Subcutaneous abdominal adipose tissue (tissue), 5 donors: ENCODE measurements at regions not wholly inside any gene's neighbourhood (a gene's known extent, or its start where the extent isn't known, plus 50 kb on each side); places are given as distances from the start of the nearest gene placed in this dataset.

Experiments
- H3K27ac ChIP-seq: one replicate; pipeline ENCODE4 v1.7.0; 2013; ENCODE audit warnings: low read depth, mild to moderate bottlenecking, inconsistent platforms, low read length, moderate library complexity
- H3K27me3 ChIP-seq, 5 donors: one replicate each; pipeline ENCODE4 v1.7.0; 2013; ENCODE audit warnings: low read length in 5 of 5, inconsistent platforms in 1 of 5; ENCODE audit not compliant: control insufficient read depth in 5 of 5, insufficient read depth in 4 of 5
- H3K36me3 ChIP-seq, 5 donors: one replicate each; pipeline ENCODE4 v1.7.0; 2013; ENCODE audit warnings: low read length in 5 of 5; ENCODE audit not compliant: control insufficient read depth in 5 of 5, insufficient read depth in 5 of 5
- H3K4me1 ChIP-seq, 5 donors: one replicate each; pipeline ENCODE4 v1.7.0; 2013; ENCODE audit warnings: low read length in 5 of 5, mild to moderate bottlenecking in 3 of 5, moderate library complexity in 1 of 5; ENCODE audit not compliant: control insufficient read depth in 5 of 5, insufficient read depth in 5 of 5
- H3K4me3 ChIP-seq, 5 donors: one replicate each; pipeline ENCODE4 v1.7.0; 2013; ENCODE audit warnings: low read length in 5 of 5, low read depth in 1 of 5
- H3K9ac ChIP-seq, 5 donors: one replicate each; pipeline ENCODE4 v1.7.0; 2013; ENCODE audit warnings: low read length in 5 of 5, mild to moderate bottlenecking in 4 of 5, moderate library complexity in 3 of 5
- H3K9me3 ChIP-seq, 5 donors: one replicate each; pipeline ENCODE4 v1.7.0; 2013; ENCODE audit warnings: low read length in 5 of 5; ENCODE audit not compliant: control insufficient read depth in 5 of 5
- donor health status: healthy.
- donor health status: healthy.
- donor health status: healthy.
- donor health status: healthy.
- donor health status: healthy.

GRCh38 chr6:98310443-98310842 lies 523.9 kb upstream of the POU3F2 start:
- no peaks in the 10 kb centered on the region for H3K36me3 ChIP-seq
- H3K9me3 ChIP-seq: peaks cover 0 to 7% (median 0%) of the 10 kb centered on the region in 5 donors
- no peak overlapping the region for H3K4me3 ChIP-seq
- no peak overlapping the region for H3K27ac ChIP-seq
- H3K27me3 ChIP-seq: no peaks in the 10 kb centered on the region
- no peak overlapping the region for H3K9ac ChIP-seq
- peaks cover 0 to 5% (median 0%) of the 10 kb centered on the region in 5 donors for H3K4me1 ChIP-seq

GRCh38 chr6:98323605-98324004 lies 510.8 kb upstream of the POU3F2 start:
- Histone ChIP-seq H3K4me3 (no peak overlapping the region), H3K36me3 (no peaks in the 10 kb centered on the region), H3K9ac (no peak overlapping the region), H3K27me3 (no peaks in the 10 kb centered on the region), H3K27ac (no peak overlapping the region), H3K9me3 (no peaks in the 10 kb centered on the region), H3K4me1 (peaks cover 0 to 15% (median 5%) of the 10 kb centered on the region in 5 donors)

GRCh38 chr6:98324446-98324845 lies 509.9 kb upstream of the POU3F2 start:
- peaks cover 0 to 12% (median 5%) of the 10 kb centered on the region in 5 donors for H3K4me1 ChIP-seq
- no peak overlapping the region for H3K4me3 ChIP-seq
- H3K9me3 ChIP-seq: no peaks in the 10 kb centered on the region

GRCh38 chr6:98325366-98325765 lies 509.0 kb upstream of the POU3F2 start:
- no peak overlapping the region for H3K9ac ChIP-seq
- no peaks in the 10 kb centered on the region for H3K36me3 ChIP-seq
- H3K4me1 ChIP-seq: peaks cover 0 to 4% (median 0%) of the 10 kb centered on the region in 5 donors
- no peaks in the 10 kb centered on the region for H3K9me3 ChIP-seq
- H3K27me3 ChIP-seq: no peaks in the 10 kb centered on the region
- H3K27ac ChIP-seq: no peak overlapping the region
- H3K4me3 ChIP-seq: no peak overlapping the region

More at GRCh38 chr6:98324446-98324845, 509.9 kb upstream of the POU3F2 start:
- no peak overlapping the region for H3K27ac ChIP-seq
- no peaks in the 10 kb centered on the region for H3K36me3 ChIP-seq
- H3K9ac ChIP-seq: no peak overlapping the region
- H3K27me3 ChIP-seq: no peaks in the 10 kb centered on the region

- H3K27me3 ChIP-seq: no peaks in the 10 kb centered on the region
- no peaks in the 10 kb centered on the region for H3K36me3 ChIP-seq
- H3K9me3 ChIP-seq: peaks cover 0 to 4% (median 0%) of the 10 kb centered on the region in 5 donors
- H3K4me1 ChIP-seq: no peaks in the 10 kb centered on the region
- no peak overlapping the region for H3K9ac ChIP-seq
- H3K4me3 ChIP-seq: no peak overlapping the region
- H3K27ac ChIP-seq: no peak overlapping the region
Measured at GRCh38 chr6:98333273-98333672, 501.1 kb upstream of the POU3F2 start.

GRCh38 chr6:98335594-98335993 lies 498.8 kb upstream of the POU3F2 start:
- no peaks in the 10 kb centered on the region for H3K36me3 ChIP-seq
- H3K27me3 ChIP-seq: no peaks in the 10 kb centered on the region
- peaks cover 0 to 4% (median 0%) of the 10 kb centered on the region in 5 donors for H3K9me3 ChIP-seq
- no peak overlapping the region for H3K27ac ChIP-seq
- H3K9ac ChIP-seq: no peak overlapping the region
- H3K4me1 ChIP-seq: no peaks in the 10 kb centered on the region
- no peak overlapping the region for H3K4me3 ChIP-seq

- Histone ChIP-seq H3K9ac (no peak overlapping the region), H3K27ac (no peak overlapping the region), H3K36me3 (no peaks in the 10 kb centered on the region), H3K9me3 (peaks cover 0 to 4% (median 0%) of the 10 kb centered on the region in 5 donors), H3K4me3 (no peak overlapping the region), H3K27me3 (no peaks in the 10 kb centered on the region), H3K4me1 (no peaks in the 10 kb centered on the region)
Measured at GRCh38 chr6:98339506-98339905, 494.9 kb upstream of the POU3F2 start.

- Histone ChIP-seq H3K4me1 (no peaks in the 10 kb centered on the region), H3K27me3 (no peaks in the 10 kb centered on the region), H3K27ac (no peak overlapping the region), H3K36me3 (no peaks in the 10 kb centered on the region), H3K4me3 (no peak overlapping the region), H3K9ac (no peak overlapping the region), H3K9me3 (no peaks in the 10 kb centered on the region)
Measured at GRCh38 chr6:98343004-98343403, 491.4 kb upstream of the POU3F2 start.

GRCh38 chr6:98343797-98344196 lies 490.6 kb upstream of the POU3F2 start:
- H3K4me1 ChIP-seq: no peaks in the 10 kb centered on the region
- H3K9ac ChIP-seq: no peak overlapping the region

GRCh38 chr6:98352348-98352747 lies 482.0 kb upstream of the POU3F2 start:
- no peaks in the 10 kb centered on the region for H3K9me3 ChIP-seq
- no peaks in the 10 kb centered on the region for H3K4me1 ChIP-seq
- no peak overlapping the region for H3K9ac ChIP-seq
- H3K27ac ChIP-seq: no peak overlapping the region
- H3K4me3 ChIP-seq: no peak overlapping the region
- H3K27me3 ChIP-seq: no peaks in the 10 kb centered on the region
- no peaks in the 10 kb centered on the region for H3K36me3 ChIP-seq

More at GRCh38 chr6:98343797-98344196, 490.6 kb upstream of the POU3F2 start:
- H3K27ac ChIP-seq: no peak overlapping the region
- no peaks in the 10 kb centered on the region for H3K36me3 ChIP-seq
- H3K27me3 ChIP-seq: no peaks in the 10 kb centered on the region
- H3K9me3 ChIP-seq: no peaks in the 10 kb centered on the region
- H3K4me3 ChIP-seq: no peak overlapping the region

GRCh38 chr6:98358173-98358572 lies 476.2 kb upstream of the POU3F2 start:
- no peaks in the 10 kb centered on the region for H3K4me1 ChIP-seq
- H3K27me3 ChIP-seq: no peaks in the 10 kb centered on the region
- H3K9ac ChIP-seq: no peak overlapping the region
- no peaks in the 10 kb centered on the region for H3K9me3 ChIP-seq
- H3K27ac ChIP-seq: no peak overlapping the region
- no peaks in the 10 kb centered on the region for H3K36me3 ChIP-seq
- H3K4me3 ChIP-seq: no peak overlapping the region
